HG03060 (cell line): ENCODE measurements at regions not wholly inside any gene's neighbourhood (a gene's known extent, or its start where the extent isn't known, plus 50 kb on each side); places are given as distances from the start of the nearest gene placed in this dataset.

Experiments
- ATAC-seq: cut with Tn5 transposase; IDR thresholded peaks from one replicate; pipeline ENCODE4 v1.9.1; 2021; ENCODE audit warnings: low read depth, moderate number of reproducible peaks; ENCODE audit not compliant: unreplicated experiment

DNA sequence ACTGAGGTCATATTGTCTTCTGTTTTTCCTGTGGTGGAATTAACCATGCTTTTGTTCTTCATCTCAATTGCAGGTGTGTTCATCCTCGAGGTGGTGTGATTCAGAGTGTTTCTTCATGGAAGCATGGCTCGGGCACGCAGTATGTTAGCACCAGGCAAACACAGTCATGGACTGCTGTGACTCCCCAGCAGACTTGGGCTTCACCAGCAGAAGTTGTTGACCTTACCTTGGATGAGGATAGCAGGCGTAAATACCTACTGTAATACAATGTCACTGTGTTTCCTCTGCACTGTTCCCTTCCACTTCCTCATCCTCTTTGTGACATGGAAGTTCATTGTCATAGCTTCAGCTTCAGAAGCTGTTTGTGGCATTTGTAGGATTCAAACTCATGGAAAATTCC lies 158.7 kb downstream of the HAUS1 start:
- no peak for ATAC-seq

DNA sequence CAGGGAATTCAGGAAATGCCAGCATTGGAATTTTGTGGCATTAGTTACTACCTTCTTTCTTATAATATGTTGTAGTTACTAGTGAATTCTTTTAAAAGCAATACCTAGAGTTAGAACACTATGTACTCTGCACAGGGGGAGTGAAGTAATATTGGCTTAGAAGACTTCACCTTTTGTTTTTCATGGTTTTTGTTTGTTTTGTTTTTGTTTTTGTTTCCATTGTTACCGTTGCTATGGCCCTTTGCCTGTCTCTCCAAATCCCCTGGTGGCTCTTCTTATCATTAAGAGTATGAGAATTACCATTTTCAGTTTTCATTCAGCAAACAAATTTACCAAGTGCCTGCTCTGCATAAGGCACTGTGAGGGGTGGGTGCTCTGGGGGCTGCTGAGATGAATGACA lies 160.1 kb downstream of the HAUS1 start:
- no peak for ATAC-seq

DNA sequence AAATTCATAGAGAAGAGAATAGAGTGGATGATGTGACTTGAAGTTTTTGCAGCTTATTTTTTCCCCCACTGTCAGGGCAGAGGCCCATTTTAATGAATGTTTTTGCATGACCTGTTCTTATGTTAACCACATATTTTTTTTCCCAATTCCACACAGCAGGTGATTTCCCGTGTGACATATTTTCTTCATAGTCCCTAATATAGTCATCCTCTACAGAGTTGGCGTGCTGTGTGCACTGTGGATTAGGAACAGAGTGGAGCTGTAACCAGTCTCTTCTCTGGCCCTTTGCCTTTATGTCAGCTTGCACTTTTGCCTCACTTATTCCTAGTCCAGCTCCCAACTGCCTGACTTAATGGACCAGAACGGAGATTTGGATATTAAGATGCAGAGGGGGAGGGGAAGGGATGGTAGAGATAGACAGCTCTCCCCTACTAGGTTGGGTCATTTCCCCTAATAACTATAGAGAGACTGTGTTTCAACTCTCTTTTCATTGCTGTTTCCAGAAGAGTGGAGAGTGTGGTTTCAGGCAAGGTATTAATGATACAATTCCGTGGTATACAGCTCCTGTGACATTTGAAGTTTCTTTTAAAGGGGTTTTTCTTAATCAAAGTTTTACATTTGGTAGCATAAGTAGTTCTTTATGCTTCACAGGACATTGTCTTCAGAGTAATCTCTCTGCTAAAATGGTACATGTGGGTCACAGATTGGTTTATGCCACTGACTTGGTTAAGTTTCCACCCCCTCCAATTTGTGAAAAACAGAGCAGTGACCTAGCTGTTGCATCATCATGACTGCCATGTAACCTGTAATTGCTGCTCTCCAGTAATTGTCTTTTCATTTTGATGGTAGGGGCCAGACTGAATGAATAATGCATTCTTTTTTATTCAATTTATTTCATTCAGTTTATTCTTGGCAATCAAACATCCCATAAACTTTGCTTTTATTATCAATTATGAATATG lies 161.3 kb downstream of the HAUS1 start:
- no peak for ATAC-seq

DNA sequence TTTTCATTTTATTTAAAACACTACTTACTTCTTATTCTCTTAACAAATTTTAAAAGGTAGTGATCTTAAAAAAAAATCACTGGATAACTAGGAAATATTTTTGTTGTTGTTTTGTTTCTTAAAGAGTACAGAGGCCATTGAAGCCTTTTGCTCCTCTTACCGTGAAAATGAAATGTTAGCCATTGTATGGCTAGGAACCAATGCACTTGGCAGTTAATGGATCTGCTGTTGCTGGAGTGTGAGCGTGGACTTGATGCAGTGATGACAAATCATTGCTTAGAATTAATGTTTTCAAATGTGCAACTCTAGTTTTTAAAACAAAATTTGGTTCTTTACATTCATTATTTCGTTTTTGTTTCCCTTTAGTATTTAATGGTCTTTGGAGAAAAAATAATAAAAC lies 162.3 kb downstream of the HAUS1 start:
- no peak for ATAC-seq

DNA sequence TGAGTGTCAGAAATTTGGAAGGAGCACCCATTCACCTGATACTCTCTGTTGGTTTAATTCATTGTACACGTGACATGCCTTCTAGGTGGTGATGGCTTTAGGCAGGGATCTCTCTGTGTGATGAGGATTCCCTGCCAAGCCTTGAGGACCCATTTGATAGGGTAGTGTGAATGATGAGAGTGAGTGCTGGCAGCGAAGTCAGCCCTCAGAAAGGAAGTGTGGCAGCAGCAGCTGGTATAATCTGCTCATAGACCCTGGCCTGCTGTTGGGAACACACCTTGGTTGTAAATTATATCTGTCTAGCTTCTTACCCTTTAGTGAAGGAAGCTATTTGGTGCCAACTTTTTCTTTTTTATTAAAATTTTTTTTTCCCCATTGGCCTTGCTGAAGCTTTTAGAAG lies 164.5 kb downstream of the HAUS1 start:
- no peak for ATAC-seq

DNA sequence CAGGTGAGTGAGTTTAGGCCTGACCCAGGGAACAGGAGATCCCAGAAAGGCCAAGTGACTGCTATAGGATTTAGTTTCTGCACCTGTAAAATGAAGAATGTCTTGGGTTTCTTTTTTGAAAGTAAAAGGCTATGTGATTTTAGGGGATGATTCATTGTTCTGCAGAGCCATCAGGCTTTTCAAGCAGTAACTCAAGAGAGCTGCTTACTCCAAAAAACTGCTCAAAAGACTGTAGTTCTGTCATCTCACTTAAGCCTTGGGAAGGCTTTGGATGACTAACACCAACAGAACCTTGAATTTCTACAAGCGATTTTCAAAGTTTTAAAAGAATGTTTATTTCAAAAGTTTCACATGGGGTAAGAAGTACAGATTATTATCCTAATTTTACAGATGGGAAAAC lies 165.1 kb downstream of the HAUS1 start:
- ATAC-seq, result no peak

DNA sequence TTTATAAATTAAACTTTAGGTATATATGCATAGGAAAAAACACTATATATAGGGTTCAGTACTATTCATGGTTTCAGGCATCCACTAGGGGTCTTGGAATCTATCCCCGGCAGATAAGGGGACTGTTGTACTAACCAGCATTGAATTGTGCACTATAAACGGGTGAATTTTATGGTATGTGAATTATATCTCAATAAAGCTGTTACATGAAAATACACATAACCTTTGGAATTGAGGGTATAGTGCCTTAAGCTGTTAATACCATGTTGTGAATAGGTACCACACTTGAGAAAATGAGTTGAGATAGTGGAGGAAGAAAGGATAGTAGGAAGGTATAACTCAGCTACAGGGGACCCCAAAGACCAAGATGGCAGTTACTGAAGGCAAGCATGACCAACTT lies 167.3 kb downstream of the HAUS1 start:
- no peak for ATAC-seq

DNA sequence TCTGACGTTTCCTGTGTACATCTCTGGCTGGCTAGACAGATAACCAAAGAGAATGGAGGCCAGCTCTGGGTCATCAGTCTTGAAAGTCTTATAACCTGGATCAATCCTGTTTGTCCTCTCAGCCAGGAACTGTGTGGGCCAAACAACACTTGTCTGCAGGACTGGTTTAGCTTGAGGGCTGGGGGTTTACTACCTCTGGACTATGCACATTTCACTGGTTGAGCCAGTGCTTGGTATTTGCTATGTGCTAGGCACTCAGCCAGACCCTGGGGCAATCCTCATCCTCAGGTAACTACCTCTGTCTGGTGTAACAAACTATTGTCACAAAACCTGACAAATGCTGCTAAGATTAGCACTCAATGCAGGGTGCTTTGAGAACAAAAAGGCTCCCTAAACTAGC lies 169.7 kb downstream of the HAUS1 start:
- no peak for ATAC-seq

DNA sequence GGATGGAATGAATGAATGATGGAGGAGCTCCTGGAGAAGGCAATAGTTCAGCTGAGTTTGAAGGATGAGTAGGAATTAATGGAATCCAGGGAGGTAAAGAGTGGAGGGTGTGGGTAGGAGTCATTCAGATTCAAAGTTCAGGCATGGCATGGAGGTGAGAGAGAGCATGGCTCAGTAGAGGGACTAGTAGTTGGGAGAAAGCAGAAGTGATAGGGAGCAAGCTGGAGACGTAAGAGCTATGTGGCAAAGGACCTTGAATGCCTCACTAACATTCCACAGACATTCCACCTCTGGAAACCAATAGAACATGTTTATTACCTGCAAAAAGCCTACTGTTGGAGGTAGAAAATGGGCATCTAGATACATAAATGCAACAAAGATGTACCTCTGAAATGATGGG lies 170.1 kb downstream of the HAUS1 start:
- no peak for ATAC-seq

DNA sequence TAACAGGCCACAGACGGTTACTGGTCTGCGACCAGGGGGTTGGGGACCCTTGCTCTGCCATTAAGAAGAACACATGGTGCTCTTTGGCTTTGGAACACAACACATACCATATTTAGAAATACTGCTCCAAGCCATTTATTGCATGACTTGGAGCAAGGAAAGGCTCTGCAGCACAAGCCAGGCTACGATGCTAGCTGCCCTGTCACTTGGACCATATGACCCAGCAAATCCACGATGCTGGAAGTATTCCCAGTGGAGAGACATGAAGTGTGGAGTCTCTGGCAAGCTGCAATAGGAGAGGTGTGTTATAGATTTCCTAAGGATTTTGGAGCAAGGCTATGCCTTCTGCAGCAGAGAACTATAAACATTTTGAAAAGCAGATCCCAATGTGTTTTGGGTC lies 171.2 kb downstream of the HAUS1 start:
- ATAC-seq, result no peak

DNA sequence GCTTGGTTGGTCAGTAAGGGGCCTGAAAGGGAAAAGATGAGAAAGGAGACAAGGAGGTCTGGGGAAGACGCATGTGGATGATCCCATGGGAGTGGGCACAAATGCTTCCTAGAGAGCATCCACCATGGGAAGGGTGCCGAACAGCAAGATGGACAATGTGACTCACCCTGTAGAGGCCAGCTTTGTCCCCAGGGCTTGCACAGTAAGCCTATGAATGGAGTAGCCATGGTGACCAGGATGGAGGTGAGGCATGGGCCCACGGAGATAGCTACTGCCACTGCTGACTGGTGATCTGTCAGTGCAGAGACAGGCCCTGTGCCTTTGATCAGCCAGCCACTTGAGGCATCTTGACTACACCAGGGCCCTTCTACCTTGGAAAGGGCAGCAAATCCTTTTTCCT lies 172.6 kb downstream of the HAUS1 start:
- no peak for ATAC-seq

DNA sequence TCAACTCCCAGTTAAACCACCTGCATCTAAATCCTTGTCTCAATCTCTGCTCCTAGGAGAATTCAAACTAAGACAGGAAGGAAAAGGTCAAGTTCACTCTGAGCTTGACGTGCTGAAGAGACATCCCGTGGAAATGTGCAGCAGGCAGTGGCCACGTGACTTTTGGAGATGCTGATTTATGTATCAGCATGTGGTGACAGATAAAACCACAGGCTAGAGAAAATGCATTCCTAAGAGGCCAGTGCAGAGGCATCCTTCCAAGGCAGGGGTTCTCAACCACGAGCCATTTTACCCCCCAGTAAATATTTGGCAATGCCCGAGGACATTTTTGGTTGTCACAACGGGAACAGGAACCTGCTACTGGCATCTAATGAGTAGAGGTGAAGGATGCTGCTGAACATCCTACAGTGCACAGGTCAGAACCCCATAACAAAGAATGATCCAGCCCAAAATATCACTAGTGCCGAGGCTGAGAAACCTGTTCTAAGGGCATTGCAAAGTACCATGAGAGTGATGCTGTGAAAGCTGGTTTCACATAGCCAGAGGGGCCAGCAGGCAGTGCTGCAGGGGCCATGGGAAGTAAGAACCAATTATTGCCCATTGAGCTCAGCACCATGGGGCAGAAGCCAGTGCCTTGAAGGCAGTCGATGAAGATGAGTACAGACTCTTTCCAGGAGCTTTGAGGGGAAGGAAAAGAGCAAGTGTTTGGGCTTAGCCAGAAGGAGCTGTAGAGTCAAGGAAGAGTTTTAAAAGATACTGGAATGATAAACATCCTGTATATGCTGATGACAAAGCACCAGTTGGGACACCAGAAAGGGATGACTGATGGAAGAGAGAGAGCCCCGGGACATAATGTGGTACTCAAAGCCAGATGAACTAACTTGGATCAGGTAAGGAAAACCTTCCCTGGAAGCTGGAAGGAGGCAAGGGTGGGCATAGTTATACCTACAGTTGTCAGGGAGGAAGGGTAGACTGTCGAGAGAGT lies 174.6 kb downstream of the HAUS1 start:
- no peak for ATAC-seq

DNA sequence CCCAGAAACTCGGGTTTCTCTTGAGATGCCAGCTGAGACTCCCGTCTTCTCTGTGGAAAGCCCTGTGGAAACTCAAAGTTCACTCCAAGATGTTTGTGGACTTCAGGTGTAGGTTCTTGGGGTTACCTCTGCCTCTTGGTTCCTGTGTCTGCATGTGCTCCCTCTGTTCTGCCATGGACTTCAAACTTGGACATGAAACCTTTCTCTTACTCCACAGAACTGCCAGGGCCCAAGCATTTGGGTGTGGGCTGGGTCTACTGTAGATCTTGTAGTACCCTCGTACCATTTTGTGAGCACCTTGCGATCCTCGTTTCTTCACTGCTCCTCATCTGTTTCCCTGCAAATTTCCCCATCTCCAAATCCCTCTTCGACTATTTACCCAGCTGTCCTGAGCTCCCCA lies 175.5 kb downstream of the HAUS1 start:
- ATAC-seq, result no peak

DNA sequence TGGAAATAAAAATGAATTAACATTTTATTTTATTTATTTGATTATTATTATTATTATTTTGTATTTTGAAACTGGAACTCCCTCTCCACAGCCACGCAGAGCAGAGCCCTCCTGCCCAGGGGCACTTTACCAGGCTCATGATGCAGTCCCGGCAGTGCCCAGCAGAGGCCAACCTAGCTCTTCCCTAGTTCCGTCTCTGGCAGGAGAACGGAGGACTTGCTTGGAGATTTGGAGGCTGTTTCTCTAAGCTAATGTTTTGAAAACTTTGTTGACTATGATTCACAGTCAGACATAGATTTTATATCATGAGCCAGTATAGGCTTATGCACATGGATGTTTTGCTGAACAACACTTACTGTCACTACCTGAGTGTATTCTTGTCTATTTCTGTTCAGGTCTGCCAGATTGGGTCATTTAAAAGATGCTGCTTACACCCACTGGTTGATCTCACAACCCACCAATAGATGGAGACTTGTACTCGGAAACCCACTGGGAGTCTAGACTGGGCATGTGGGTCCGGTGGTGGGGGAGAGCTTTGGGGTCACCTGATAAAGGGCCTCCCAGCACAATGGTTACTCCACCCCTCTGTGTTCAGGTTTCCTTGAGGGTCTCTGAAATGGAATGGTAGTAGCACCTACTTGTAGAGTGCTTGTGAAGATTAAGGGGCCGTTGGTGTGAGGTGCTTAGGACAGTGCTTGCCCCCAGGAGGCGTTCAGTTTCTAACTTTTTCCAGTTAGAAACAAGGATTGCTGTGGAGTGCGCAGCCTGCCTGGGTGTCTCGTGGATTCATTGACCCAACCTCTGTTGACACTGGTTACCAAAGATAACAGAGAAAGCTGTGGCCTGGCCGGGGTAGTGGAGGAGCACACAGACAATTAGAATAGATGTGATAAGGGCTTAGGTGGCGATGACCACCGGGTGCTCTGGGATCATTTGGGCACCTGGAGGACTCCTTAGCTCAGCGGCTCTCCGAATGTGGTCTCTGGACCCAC lies 177.3 kb downstream of the HAUS1 start:
- no peak for ATAC-seq

DNA sequence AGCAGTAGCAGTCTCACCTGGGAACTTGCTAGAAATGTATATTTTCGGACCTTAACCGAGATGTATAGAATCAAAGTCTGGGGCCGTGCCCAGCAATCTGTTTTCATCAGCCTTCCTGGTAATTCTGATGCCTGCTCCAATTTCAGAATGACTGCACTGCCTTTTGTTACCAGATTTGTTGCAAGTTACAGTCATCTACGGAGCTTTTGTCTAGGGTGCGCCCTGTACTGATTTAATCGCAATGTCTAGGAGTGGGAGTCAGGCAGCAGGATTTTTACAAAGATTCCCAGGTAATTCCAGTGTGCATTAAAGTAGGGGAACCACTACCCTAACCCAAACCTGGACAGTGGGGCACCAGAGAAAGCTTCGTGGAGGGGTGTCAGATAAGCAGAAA lies 178.0 kb downstream of the HAUS1 start:
- ATAC-seq, result no peak

DNA sequence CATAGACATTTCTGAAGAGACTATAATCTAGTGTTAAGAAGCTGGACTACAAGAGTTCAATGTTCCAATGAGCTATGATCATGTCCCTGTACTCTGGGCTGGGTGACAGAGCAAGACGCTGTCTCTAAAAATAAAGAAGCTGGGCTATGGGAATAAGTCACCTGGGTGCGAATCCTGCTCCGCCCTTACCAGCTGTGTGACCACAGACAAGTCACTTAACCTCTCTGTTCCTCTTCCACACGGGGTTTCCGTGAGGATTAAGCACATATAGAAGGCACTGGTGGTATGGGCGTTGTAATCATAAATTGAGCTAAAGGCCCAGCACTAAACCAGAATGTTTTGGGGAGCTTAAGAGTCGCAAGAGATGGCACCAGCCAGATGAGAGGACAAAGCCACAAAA lies 178.5 kb downstream of the HAUS1 start:
- ATAC-seq, result no peak

DNA sequence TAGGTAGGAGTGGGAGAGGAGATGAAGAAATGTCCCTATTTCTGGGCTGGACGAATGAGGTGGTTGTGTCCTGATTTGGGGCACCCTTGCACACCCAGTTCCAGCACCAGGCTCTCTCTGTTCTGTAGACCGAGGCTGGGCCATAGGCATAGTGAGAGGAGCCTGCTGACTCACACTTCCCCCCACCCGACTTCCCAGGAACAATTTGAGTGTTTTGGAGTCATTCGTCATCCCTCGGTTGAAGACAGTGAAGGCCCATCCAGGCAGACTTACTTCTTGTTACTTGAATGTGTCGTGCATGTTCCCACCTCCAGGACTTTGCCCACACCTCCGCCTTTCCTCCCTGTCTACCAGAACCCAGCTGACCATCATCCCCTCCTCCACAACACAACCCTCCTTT lies 179.1 kb downstream of the HAUS1 start:
- no peak for ATAC-seq

DNA sequence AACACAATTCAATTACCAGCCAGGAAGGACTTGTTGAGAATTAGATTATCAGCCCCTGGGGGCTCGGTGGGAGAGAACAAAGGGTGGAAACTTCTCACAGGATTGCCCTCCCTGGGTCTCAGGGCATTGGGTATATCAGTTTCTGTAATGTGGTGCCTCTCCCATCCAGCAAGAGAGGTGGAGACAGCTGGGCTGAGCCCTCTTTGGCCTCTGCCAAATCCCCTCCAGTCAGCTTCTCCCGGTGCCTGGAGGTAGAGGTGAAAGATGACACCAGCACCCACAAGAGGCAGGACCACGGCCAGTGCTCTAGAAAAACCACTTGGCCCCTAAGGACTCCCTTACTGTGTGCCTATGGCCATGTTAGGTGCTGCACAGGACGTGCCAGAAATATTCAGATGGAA lies 179.7 kb downstream of the HAUS1 start:
- no peak for ATAC-seq

DNA sequence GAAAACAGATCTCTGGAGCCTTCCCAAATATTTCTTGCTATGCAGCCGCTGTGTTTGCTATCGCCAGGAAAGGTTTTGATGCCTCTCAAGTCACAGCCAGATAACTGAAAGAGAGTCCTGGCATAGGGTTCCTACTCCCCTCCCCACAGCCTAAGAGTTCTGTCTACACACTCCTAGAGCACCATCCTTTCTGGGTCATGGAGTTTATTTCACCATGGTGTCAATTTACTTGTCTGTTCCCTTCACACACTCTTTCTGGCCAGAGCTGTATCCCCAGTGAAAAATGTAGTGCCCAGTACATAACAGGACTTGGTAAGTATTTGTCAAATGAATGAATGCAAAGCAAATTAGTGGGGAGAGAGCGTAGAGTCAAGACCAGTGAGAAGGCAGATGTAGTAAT lies 185.3 kb downstream of the HAUS1 start:
- ATAC-seq, result no peak

DNA sequence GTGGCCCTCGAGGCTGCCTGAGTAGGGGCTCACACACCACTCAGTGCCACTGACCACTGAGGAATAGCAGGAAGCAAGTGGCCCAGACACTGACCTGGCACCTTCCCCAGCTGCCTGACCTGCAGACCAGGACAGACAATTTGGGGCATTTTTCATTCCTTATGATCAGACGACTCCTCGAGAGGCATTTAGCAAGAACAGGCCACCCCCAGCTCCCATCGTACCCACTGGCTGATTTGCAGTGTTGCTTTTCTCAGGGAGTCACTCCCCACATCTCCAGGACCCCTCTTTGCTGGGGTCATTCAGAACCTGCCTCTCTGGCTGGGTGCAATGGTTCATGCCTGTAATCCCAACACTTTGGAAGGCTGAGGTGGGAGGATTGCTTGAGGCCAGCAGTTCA lies 185.7 kb downstream of the HAUS1 start:
- no peak for ATAC-seq
